Stimulated activated CD4-positive, alpha-beta T cell treated with anti-CD3 and anti-CD28 coated beads, Interleukin-15, amount 100 ng/mL, for 1 hour (primary cell): ENCODE measurements at regions not wholly inside any gene's neighbourhood (a gene's known extent, or its start where the extent isn't known, plus 50 kb on each side); places are given as distances from the start of the nearest gene placed in this dataset.

ENCODE experiments used
- DNase-seq, 2 donors: peaks; one replicate each; pipeline ENCODE4 v3.0.0-alpha.2; 2020; ENCODE audit warnings: low read depth in 1 of 2, low spot score in 1 of 2

GRCh38 chr10:83164156-83164555 lies 975.2 kb upstream of the GHITM start:
- no peak for DNase-seq

- no peak for DNase-seq
Observed at GRCh38 chr10:83165265-83165664, 974.0 kb upstream of the GHITM start.

GRCh38 chr10:83166344-83166743 lies 973.0 kb upstream of the GHITM start:
- no peak for DNase-seq

- no peak for DNase-seq
Observed at GRCh38 chr10:83167081-83167480, 972.2 kb upstream of the GHITM start.

GRCh38 chr10:83176901-83177300 lies 962.4 kb upstream of the GHITM start:
- no peak for DNase-seq

GRCh38 chr10:83178526-83178925 lies 960.8 kb upstream of the GHITM start:
- no peak for DNase-seq

- DNase-seq: no peak
Observed at GRCh38 chr10:83179371-83179770, 959.9 kb upstream of the GHITM start.

GRCh38 chr10:83182076-83182475 lies 957.2 kb upstream of the GHITM start:
- DNase-seq: no peak

GRCh38 chr10:83184641-83185040 lies 954.7 kb upstream of the GHITM start:
- no peak for DNase-seq

GRCh38 chr10:83190614-83191013 lies 948.7 kb upstream of the GHITM start:
- no peak for DNase-seq

- DNase-seq: no peak
Observed at GRCh38 chr10:83193026-83193425, 946.3 kb upstream of the GHITM start.

GRCh38 chr10:83195021-83195420 lies 944.3 kb upstream of the GHITM start:
- no peak for DNase-seq

- no peak for DNase-seq
Observed at GRCh38 chr10:83199374-83199773, 939.9 kb upstream of the GHITM start.

GRCh38 chr10:83205861-83206260 lies 933.4 kb upstream of the GHITM start:
- no peak for DNase-seq

GRCh38 chr10:83212632-83213334 lies 926.5 kb upstream of the GHITM start:
- no peak for DNase-seq

GRCh38 chr10:83214136-83214535 lies 925.2 kb upstream of the GHITM start:
- DNase-seq: no peak

GRCh38 chr10:83218205-83218604 lies 921.1 kb upstream of the GHITM start:
- no peak for DNase-seq

GRCh38 chr10:83222300-83222699 lies 917.0 kb upstream of the GHITM start:
- no peak for DNase-seq

GRCh38 chr10:83222832-83223742 lies 916.2 kb upstream of the GHITM start:
- DNase-seq: no peak

- no peak for DNase-seq
Observed at GRCh38 chr10:83225781-83226180, 913.5 kb upstream of the GHITM start.

- no peak for DNase-seq
Observed at GRCh38 chr10:83229991-83230390, 909.3 kb upstream of the GHITM start.

- DNase-seq: no peak
Observed at GRCh38 chr10:83233691-83234090, 905.6 kb upstream of the GHITM start.
